GM19043 (cell line): ENCODE measurements at regions not wholly inside any gene's neighbourhood (a gene's known extent, or its start where the extent isn't known, plus 50 kb on each side); places are given as distances from the start of the nearest gene placed in this dataset.

Experiments used
- ATAC-seq: cut with Tn5 transposase; IDR thresholded peaks from one replicate; pipeline ENCODE4 v1.9.1; 2021; ENCODE audit warnings: low read depth; ENCODE audit not compliant: unreplicated experiment

GRCh38 chr2:128380061-128380889 is 61.6 kb upstream of the HS6ST1 start:
- ATAC-seq = no peak

- ATAC-seq = no peak
These were observed 62.6 kb upstream of the HS6ST1 start for GRCh38 chr2:128380961-128381938.

- ATAC-seq = no peak
These were observed 65.8 kb upstream of the HS6ST1 start for GRCh38 chr2:128384446-128384845.

- ATAC-seq = no peak
These were observed 66.3 kb upstream of the HS6ST1 start for GRCh38 chr2:128384956-128385355.

GRCh38 chr2:128385365-128385764 is 66.7 kb upstream of the HS6ST1 start:
- no peak for ATAC-seq

GRCh38 chr2:128386066-128386465 is 67.4 kb upstream of the HS6ST1 start:
- no peak for ATAC-seq

GRCh38 chr2:128388499-128388941 is 69.9 kb upstream of the HS6ST1 start:
- ATAC-seq = no peak

GRCh38 chr2:128389388-128390086 is 70.9 kb upstream of the HS6ST1 start:
- ATAC-seq = no peak

- ATAC-seq = no peak
These were observed 71.8 kb upstream of the HS6ST1 start for GRCh38 chr2:128390256-128390990.

GRCh38 chr2:128390991-128391630 is 72.4 kb upstream of the HS6ST1 start:
- ATAC-seq = no peak

- ATAC-seq = no peak
These were observed 73.0 kb upstream of the HS6ST1 start for GRCh38 chr2:128391679-128392078.

GRCh38 chr2:128392207-128392606 is 73.5 kb upstream of the HS6ST1 start:
- ATAC-seq = no peak

GRCh38 chr2:128394007-128394730 is 75.5 kb upstream of the HS6ST1 start:
- no peak for ATAC-seq

- no peak for ATAC-seq
These were observed 76.5 kb upstream of the HS6ST1 start for GRCh38 chr2:128395196-128395595.

GRCh38 chr2:128395640-128396499 is 77.2 kb upstream of the HS6ST1 start:
- ATAC-seq = no peak

- ATAC-seq = no peak
These were observed 77.8 kb upstream of the HS6ST1 start for GRCh38 chr2:128396500-128396891.

GRCh38 chr2:128396946-128397345 is 78.3 kb upstream of the HS6ST1 start:
- ATAC-seq = no peak

- no peak for ATAC-seq
These were observed 80.6 kb upstream of the HS6ST1 start for GRCh38 chr2:128399256-128399655.
